ENCODE measurements at regions not wholly inside any gene's neighbourhood (a gene's known extent, or its start where the extent isn't known, plus 50 kb on each side); places are given as distances from the start of the nearest gene placed in this dataset.

DNA sequence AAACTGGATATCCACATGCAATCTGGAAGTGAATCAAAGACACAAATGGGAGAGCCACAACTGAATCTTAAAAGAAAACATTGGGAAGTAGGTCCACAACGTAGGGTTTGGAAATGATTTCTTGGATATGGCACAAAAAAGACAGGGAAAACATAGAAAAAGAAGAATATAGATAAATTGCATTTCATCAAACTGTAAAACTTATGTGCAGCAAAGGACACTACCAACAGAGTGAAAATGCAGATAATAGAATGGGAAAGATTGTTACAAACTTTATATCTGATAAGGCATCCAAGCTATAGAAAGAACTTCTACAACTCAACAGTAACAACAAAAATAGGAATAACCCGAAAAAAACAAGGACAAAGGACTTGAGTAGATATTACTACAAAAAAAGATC is 89.6 kb downstream of the ZNF280B start:
- Histone ChIP-seq H3K9me3 (no peaks in the 10 kb centered on the region), H3K27me3 (no peaks in the 10 kb centered on the region), H3K27ac (no peak overlapping the region), H3K36me3 (no peaks in the 10 kb centered on the region), H3K4me1 (ENCODE audit: insufficient read depth) (peaks cover 3% of the 10 kb centered on the region), H3K4me3 (no peak overlapping the region)
- DNase-seq: no peak
- 59 to 66% (median 65%) methylated on average over 2 of the region's 2 CpGs for WGBS, 3 donors
- no peak for TF ChIP-seq POLR2A (IDR thresholded peaks at IDR 0.05)
- intact Hi-C loops (cut with DNase I): no loop called here

DNA sequence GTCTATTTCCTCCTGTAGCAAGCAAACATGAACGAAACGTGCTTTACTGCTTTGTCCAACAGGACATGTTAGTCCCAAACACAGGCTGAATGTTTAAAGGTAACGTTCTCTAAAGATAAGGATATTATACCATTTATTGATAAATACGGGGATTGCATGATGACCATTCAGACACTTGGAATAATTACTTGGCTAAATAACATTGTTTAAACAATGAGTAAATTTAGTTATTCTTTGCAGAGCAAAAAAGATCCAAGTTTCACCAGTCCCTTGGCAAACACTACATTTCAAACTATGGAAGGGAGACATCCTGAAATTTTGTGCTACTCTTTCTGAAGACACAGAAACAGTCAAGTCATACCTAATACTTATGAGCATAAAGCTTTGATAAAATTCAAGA is 88.0 kb downstream of the ZNF280B start:
- 43 to 68% (median 53%) methylated on average over 4 of the region's 4 CpGs for WGBS, 3 donors
- Histone ChIP-seq H3K27me3 (no peaks in the 10 kb centered on the region), H3K9me3 (no peaks in the 10 kb centered on the region), H3K27ac (no peak overlapping the region), H3K4me1 (ENCODE audit: insufficient read depth) (peaks cover 15% of the 10 kb centered on the region), H3K4me3 (no peak overlapping the region), H3K36me3 (no peaks in the 10 kb centered on the region)
- intact Hi-C loops (cut with DNase I): no loop called here
- DNase-seq: no peak
- TF ChIP-seq, protein P1, sequence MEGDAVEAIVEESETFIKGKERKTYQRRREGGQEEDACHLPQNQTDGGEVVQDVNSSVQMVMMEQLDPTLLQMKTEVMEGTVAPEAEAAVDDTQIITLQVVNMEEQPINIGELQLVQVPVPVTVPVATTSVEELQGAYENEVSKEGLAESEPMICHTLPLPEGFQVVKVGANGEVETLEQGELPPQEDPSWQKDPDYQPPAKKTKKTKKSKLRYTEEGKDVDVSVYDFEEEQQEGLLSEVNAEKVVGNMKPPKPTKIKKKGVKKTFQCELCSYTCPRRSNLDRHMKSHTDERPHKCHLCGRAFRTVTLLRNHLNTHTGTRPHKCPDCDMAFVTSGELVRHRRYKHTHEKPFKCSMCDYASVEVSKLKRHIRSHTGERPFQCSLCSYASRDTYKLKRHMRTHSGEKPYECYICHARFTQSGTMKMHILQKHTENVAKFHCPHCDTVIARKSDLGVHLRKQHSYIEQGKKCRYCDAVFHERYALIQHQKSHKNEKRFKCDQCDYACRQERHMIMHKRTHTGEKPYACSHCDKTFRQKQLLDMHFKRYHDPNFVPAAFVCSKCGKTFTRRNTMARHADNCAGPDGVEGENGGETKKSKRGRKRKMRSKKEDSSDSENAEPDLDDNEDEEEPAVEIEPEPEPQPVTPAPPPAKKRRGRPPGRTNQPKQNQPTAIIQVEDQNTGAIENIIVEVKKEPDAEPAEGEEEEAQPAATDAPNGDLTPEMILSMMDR (IDR thresholded peaks at IDR 0.05): no peak
- TF ChIP-seq POLR2A (IDR thresholded peaks at IDR 0.05) (no peak), EP300 (IDR thresholded peaks at IDR 0.05) (no peak)

DNA sequence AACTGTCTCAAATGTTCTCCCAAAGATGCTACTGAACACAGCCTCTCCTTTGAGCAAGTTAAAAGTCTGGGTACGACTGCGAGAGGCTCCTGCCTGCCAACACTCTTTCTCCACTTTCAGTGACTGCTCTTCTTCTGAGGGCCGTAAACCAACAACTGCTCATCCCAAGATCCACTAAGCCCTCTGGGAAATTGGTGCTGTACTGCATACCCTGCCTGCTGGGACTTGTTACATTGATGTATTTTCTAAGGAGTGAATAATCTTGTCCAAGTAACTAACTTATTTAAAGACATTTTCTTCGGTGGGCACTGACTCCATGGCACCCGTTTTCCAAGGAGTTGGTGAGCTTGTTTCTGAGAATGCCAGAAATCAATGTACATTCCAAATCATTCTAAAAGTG is 87.2 kb downstream of the ZNF280B start:
- no peak overlapping the region for H3K27ac ChIP-seq
- TF ChIP-seq EP300 (IDR thresholded peaks at IDR 0.05) (no peak), POLR2A (IDR thresholded peaks at IDR 0.05) (no peak)
- TF ChIP-seq, protein P1 (IDR thresholded peaks at IDR 0.05): no peak

DNA sequence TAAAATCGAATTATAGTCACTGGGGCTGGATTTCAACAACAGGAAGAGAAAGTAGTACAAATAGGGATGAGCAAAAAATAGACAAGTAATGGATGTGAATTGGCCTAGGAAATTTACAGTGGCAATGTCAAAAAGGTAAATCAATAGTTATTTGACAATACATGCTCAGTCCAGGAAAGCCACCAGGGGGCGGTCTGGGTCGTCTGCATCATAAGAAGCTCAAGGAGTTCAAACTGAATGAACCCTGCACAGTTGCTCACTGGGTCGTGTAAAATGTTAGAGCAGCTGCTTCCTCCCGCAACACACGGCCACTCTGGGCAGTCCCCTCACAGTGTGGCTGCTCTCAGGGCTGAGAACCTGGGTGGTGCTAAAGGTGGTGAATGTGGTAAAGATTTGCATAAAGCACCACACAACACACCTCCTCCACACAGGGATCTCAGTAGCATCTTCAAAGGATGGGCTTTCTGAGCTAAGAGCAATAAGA is 85.9 kb downstream of the ZNF280B start:
- intact Hi-C loops (cut with DNase I): no loop called here
- peak; percentile 52 to 80 (median 58) for DNase-seq

More for the DNA sequence above, 87.2 kb downstream of the ZNF280B start:
- Histone ChIP-seq H3K4me3 (no peak overlapping the region), H3K27me3 (no peaks in the 10 kb centered on the region), H3K9me3 (no peaks in the 10 kb centered on the region), H3K4me1 (ENCODE audit: insufficient read depth) (peaks cover 22% of the 10 kb centered on the region), H3K36me3 (no peaks in the 10 kb centered on the region)
- DNase-seq: no peak
- 70 to 87% (median 73%) methylated on average over 5 of the region's 5 CpGs for WGBS, 3 donors
- intact Hi-C loops (cut with DNase I): no loop called here

DNA sequence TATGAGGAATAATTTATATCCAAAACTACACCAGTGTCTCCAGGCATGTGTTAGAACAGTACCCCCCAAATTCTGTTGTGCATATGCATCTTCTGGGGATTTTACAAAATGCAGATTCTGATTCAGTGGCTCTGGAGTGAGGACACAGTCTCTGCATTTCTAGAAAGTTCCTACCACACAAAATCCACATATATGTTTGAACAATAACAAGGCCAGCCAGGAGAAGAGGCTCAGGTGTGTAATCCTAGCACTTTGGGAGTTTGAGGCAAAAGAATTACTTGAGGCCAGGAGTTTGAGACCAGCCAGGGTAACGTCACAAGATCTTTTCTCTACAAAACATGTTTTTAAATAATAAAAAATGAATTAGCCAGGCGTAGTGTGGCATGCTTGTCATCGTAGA is 84.9 kb downstream of the ZNF280B start:
- no peak for DNase-seq
- no peaks in the 10 kb centered on the region for H3K9me3 ChIP-seq
- WGBS, 3 donors: 88 to 92% (median 91%) methylated on average over 3 of the region's 3 CpGs
- no peak overlapping the region for H3K27ac ChIP-seq
- H3K27me3 ChIP-seq: no peaks in the 10 kb centered on the region
- peaks cover 28% of the 10 kb centered on the region for H3K4me1 ChIP-seq (ENCODE audit: insufficient read depth)
- intact Hi-C loops (cut with DNase I): no loop called here
- no peak overlapping the region for H3K4me3 ChIP-seq
- TF ChIP-seq POLR2A (IDR thresholded peaks at IDR 0.05) (no peak), EP300 (IDR thresholded peaks at IDR 0.05) (no peak)
- TF ChIP-seq, protein P1 (IDR thresholded peaks at IDR 0.05): no peak
- H3K36me3 ChIP-seq: no peaks in the 10 kb centered on the region

More for the DNA sequence above, 85.9 kb downstream of the ZNF280B start:
- TF ChIP-seq, protein P1 (IDR thresholded peaks at IDR 0.05): peak; percentile 15 to 40 (median 37)
- TF ChIP-seq POLR2A (IDR thresholded peaks at IDR 0.05) (no peak), EP300 (IDR thresholded peaks at IDR 0.05) (no peak)
- no peak overlapping the region for H3K4me3 ChIP-seq
- H3K27me3 ChIP-seq: no peaks in the 10 kb centered on the region
- H3K9me3 ChIP-seq: no peaks in the 10 kb centered on the region
- no peak overlapping the region for H3K27ac ChIP-seq
- no peaks in the 10 kb centered on the region for H3K36me3 ChIP-seq
- peaks cover 28% of the 10 kb centered on the region for H3K4me1 ChIP-seq (ENCODE audit: insufficient read depth)
- 1 to 7% (median 2%) methylated on average over 6 of the region's 6 CpGs for WGBS, 3 donors

All from ovary (tissue), 7 donors.